Fibroblast of lung (primary cell): ENCODE measurements at regions not wholly inside any gene's neighbourhood (a gene's known extent, or its start where the extent isn't known, plus 50 kb on each side); places are given as distances from the start of the nearest gene placed in this dataset.

Experiments used
- DNase-seq, 2 donors: peaks; one replicate each; pipeline versions ENCODE4 v3.0.0 to v3.0.0-alpha.2; 2010; ENCODE audit warnings: low read depth in 2 of 2
- H2AFZ ChIP-seq: 2 replicates; pipeline ENCODE4 v1.5.1; 2012; ENCODE audit warnings: low read length, control low read depth, inconsistent platforms
- H3K27ac ChIP-seq: 2 replicates; pipeline ENCODE4 v1.5.1; 2011; ENCODE audit warnings: low read length, control low read depth; ENCODE audit not compliant: insufficient read depth
- H3K27me3 ChIP-seq: 2 replicates; pipeline ENCODE4 v1.5.1; 2011; ENCODE audit warnings: mild to moderate bottlenecking, low read length; ENCODE audit not compliant: control insufficient read depth, insufficient read depth
- H3K36me3 ChIP-seq: 2 replicates; pipeline ENCODE4 v1.5.1; 2011; ENCODE audit warnings: low read length; ENCODE audit not compliant: control insufficient read depth, insufficient read depth
- H3K4me1 ChIP-seq: 2 replicates; pipeline ENCODE4 v1.5.1; 2011; ENCODE audit warnings: low read length; ENCODE audit not compliant: control insufficient read depth, insufficient read depth; ENCODE audit errors: extremely low read depth
- H3K4me2 ChIP-seq: 2 replicates; pipeline ENCODE4 v1.5.1; 2011; ENCODE audit warnings: low read length, control low read depth; ENCODE audit not compliant: insufficient read depth; ENCODE audit errors: extremely low read depth
- H3K4me3 ChIP-seq, 4 experiments: fragments of 200-600 bp in 1 of 4; sonication (generic) in 1 of 4; replicated peaks in 1 of 4; 2 replicates each; pipeline ENCODE4 v1.5.1; 2011 to 2016; ENCODE audit warnings: low read length in 4 of 4, low read depth in 3 of 4, mild to moderate bottlenecking in 3 of 4, control low read depth in 2 of 4, inconsistent platforms in 1 of 4, mixed read lengths in 1 of 4; ENCODE audit not compliant: insufficient read depth in 1 of 4; ENCODE audit errors: control extremely low read depth in 1 of 4
- H3K79me2 ChIP-seq: 2 replicates; pipeline ENCODE4 v1.5.1; 2012; ENCODE audit warnings: mild to moderate bottlenecking, low read length, inconsistent platforms; ENCODE audit not compliant: control insufficient read depth, insufficient read depth
- H3K9ac ChIP-seq: 2 replicates; pipeline ENCODE4 v1.5.1; 2011; ENCODE audit warnings: mild to moderate bottlenecking, low read length, control low read depth; ENCODE audit not compliant: insufficient read depth
- H3K9me3 ChIP-seq: 2 replicates; pipeline ENCODE4 v1.5.1; 2012; ENCODE audit warnings: low read depth, low read length; ENCODE audit not compliant: control insufficient read depth, insufficient read depth
- H4K20me1 ChIP-seq: 2 replicates; pipeline ENCODE4 v1.5.1; 2011; ENCODE audit warnings: low read length; ENCODE audit not compliant: control insufficient read depth, insufficient read depth; ENCODE audit errors: extremely low read depth
- EZH2 ChIP-seq: IDR thresholded peaks from 2 replicates; pipeline ENCODE4 v1.5.1; 2012; ENCODE audit warnings: low read length, control low read depth, mild to moderate bottlenecking; ENCODE audit errors: missing control alignments
- TF ChIP-seq, protein P1 (sequence below), 2 donors: IDR thresholded peaks in 1 of 2; conservative IDR thresholded peaks in 1 of 2; 1 replicate in 1 of 2; 2 replicates in 1 of 2; pipeline ENCODE4 v1.5.1; 2011 to 2012; ENCODE audit warnings: low read length in 2 of 2, control low read depth in 1 of 2, inconsistent platforms in 1 of 2, low read depth in 1 of 2, mild to moderate bottlenecking in 1 of 2

DNA sequence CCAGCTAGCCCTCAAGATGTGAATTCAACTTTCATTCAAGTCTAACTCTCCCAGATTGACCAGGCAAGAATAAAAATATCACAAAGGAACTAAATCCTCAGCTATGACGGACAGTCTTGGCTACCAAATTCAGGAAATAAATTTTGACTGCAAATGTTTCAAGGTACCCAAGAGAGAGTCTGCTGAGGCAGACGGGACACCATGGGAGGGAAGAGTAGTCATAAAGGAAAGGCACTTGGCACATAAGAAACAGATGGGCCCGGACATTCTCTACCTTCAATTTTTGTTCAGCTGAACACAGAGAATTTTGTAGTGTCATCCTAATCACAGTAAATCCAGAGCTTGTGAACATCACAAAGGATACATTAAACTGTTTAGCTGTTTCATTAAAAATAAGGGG is 390.0 kb downstream of the DTWD2 start:
- TF ChIP-seq EZH2, result no peak
- TF ChIP-seq, protein P1, sequence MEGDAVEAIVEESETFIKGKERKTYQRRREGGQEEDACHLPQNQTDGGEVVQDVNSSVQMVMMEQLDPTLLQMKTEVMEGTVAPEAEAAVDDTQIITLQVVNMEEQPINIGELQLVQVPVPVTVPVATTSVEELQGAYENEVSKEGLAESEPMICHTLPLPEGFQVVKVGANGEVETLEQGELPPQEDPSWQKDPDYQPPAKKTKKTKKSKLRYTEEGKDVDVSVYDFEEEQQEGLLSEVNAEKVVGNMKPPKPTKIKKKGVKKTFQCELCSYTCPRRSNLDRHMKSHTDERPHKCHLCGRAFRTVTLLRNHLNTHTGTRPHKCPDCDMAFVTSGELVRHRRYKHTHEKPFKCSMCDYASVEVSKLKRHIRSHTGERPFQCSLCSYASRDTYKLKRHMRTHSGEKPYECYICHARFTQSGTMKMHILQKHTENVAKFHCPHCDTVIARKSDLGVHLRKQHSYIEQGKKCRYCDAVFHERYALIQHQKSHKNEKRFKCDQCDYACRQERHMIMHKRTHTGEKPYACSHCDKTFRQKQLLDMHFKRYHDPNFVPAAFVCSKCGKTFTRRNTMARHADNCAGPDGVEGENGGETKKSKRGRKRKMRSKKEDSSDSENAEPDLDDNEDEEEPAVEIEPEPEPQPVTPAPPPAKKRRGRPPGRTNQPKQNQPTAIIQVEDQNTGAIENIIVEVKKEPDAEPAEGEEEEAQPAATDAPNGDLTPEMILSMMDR (conservative IDR thresholded peaks at IDR 0.05 in 1 of 2, IDR thresholded peaks at IDR 0.05 in 1 of 2; ENCODE audit: low read depth in 1 of 2, low read length in 2 of 2), result no peak
- no peak overlapping the region for H3K4me2 ChIP-seq
- no peak overlapping the region for H3K9ac ChIP-seq
- H3K9me3 ChIP-seq, result no peaks in the 10 kb centered on the region
- no peaks in the 10 kb centered on the region for H3K27me3 ChIP-seq
- H3K4me1 ChIP-seq, result no peaks in the 10 kb centered on the region
- no peak overlapping the region for H3K4me3 ChIP-seq
- H3K27ac ChIP-seq, result no peak overlapping the region
- DNase-seq, result no peak
- no peaks in the 10 kb centered on the region for H3K79me2 ChIP-seq
- no peak overlapping the region for H2AFZ ChIP-seq
- H3K36me3 ChIP-seq, result no peaks in the 10 kb centered on the region
- H4K20me1 ChIP-seq, result no peaks in the 10 kb centered on the region

DNA sequence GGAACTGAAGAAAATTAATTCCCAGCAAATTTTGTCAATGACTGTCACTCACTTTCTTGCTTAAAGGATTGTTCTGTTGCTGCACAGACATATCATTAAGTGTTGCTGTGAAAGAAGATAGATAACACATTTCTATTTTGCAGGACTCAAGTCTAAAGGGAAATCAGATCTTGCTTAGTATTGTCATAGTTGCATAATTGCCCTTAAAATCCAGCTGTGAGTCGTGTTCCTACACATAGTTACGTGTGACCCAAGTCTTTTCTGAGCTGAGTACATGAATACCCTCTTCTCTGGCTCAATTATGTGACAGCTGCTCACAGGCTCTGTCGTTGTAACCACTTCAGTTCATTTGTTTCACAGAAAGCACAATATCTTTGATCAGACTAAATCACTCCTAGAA is 390.8 kb downstream of the DTWD2 start:
- Histone ChIP-seq H3K27me3 (no peaks in the 10 kb centered on the region), H3K27ac (no peak overlapping the region), H3K4me1 (no peaks in the 10 kb centered on the region), H2AFZ (no peak overlapping the region), H3K79me2 (no peaks in the 10 kb centered on the region), H4K20me1 (no peaks in the 10 kb centered on the region), H3K4me3 (no peak overlapping the region), H3K9ac (no peak overlapping the region), H3K9me3 (no peaks in the 10 kb centered on the region), H3K36me3 (no peaks in the 10 kb centered on the region), H3K4me2 (no peak overlapping the region)
- DNase-seq, result no peak
- TF ChIP-seq, protein P1 (conservative IDR thresholded peaks at IDR 0.05 in 1 of 2, IDR thresholded peaks at IDR 0.05 in 1 of 2; ENCODE audit: low read depth in 1 of 2, low read length in 2 of 2), result no peak
- no peak for TF ChIP-seq EZH2

DNA sequence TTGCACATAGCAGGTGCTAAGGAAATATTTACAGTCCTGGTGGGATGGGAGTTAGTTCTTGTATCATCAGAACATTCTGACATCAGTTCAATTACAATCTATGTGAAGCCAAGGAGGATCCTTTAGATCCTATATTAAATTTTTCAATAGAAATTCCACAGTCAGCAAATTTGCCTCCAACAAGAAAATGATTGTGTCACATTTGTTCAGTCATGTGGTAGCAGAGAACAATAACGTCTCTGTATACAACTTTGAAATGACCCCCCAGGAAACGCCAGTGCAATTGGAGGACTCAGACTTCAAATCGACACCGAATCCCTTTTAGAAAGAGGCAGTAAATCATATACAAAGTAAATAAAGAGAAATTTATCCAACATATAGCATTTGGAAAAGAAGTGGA is 392.1 kb downstream of the DTWD2 start:
- no peak overlapping the region for H3K27ac ChIP-seq

More for the DNA sequence above, 392.1 kb downstream of the DTWD2 start:
- no peak for DNase-seq
- Histone ChIP-seq H3K9me3 (no peaks in the 10 kb centered on the region), H3K9ac (no peak overlapping the region), H3K4me2 (no peak overlapping the region), H3K4me3 (no peak overlapping the region), H3K27me3 (no peaks in the 10 kb centered on the region), H3K36me3 (no peaks in the 10 kb centered on the region), H3K79me2 (no peaks in the 10 kb centered on the region), H4K20me1 (no peaks in the 10 kb centered on the region), H2AFZ (no peak overlapping the region), H3K4me1 (no peaks in the 10 kb centered on the region)
- no peak for TF ChIP-seq EZH2
- TF ChIP-seq, protein P1 (conservative IDR thresholded peaks at IDR 0.05 in 1 of 2, IDR thresholded peaks at IDR 0.05 in 1 of 2; ENCODE audit: low read depth in 1 of 2, low read length in 2 of 2), result no peak
